Fibroblast of the aortic adventitia (primary cell): ENCODE measurements at regions not wholly inside any gene's neighbourhood (a gene's known extent, or its start where the extent isn't known, plus 50 kb on each side); places are given as distances from the start of the nearest gene placed in this dataset.

ENCODE experiments used
- DNase-seq: peaks from one replicate; pipeline ENCODE4 v3.0.0-alpha.2; 2010; ENCODE audit warnings: low read depth
- H3K4me3 ChIP-seq: 2 replicates; pipeline ENCODE4 v1.5.1; 2011; ENCODE audit warnings: low read depth, mild to moderate bottlenecking, control low read depth, low read length, moderate library complexity
- TF ChIP-seq, protein P1 (sequence below): IDR thresholded peaks from 2 replicates; pipeline ENCODE4 v1.5.1; 2011; ENCODE audit warnings: mild to moderate bottlenecking, low read length, control low read depth, inconsistent platforms; ENCODE audit not compliant: insufficient read depth

DNA sequence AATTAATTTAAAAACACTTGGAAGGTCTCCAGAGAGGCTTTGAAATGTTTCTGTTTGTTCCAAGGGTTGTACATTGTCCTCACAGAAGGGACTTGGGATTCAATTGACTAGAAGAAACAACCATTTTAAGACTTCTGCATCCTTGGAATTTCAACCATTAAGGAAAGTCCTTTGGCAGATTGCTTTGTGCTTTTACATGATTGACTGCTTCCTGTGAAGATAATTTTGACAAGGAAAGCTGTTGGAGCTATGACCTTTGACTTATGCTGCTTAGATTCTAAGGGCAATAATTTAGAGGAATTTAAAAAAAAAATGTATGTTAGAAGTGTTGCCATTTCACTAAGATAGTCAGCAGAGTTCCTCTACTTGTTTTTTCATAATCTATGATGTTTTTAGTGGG lies 483.9 kb upstream of the TBL1XR1 start:
- TF ChIP-seq, protein P1, sequence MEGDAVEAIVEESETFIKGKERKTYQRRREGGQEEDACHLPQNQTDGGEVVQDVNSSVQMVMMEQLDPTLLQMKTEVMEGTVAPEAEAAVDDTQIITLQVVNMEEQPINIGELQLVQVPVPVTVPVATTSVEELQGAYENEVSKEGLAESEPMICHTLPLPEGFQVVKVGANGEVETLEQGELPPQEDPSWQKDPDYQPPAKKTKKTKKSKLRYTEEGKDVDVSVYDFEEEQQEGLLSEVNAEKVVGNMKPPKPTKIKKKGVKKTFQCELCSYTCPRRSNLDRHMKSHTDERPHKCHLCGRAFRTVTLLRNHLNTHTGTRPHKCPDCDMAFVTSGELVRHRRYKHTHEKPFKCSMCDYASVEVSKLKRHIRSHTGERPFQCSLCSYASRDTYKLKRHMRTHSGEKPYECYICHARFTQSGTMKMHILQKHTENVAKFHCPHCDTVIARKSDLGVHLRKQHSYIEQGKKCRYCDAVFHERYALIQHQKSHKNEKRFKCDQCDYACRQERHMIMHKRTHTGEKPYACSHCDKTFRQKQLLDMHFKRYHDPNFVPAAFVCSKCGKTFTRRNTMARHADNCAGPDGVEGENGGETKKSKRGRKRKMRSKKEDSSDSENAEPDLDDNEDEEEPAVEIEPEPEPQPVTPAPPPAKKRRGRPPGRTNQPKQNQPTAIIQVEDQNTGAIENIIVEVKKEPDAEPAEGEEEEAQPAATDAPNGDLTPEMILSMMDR: no peak

DNA sequence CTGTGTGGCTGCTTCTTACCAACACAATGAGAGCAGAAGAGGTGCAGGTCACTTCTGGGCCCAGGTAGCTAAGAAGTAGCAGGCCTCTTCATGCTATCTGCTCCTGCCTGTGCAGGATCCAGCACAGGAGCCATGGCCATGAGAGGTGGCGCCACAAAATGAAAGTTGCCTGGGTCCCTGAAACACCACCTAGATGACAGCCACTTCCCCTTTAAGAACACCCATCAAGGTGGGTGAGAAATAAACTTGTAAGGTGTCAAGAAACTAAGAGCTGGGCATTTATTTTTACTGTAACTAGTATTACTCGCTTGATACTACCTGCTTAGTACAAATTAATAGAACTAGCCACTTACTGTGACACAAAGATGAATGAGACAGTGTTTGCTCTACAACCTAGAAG lies 484.6 kb upstream of the TBL1XR1 start:
- no peak for DNase-seq
- no peak overlapping the region for H3K4me3 ChIP-seq
- TF ChIP-seq, protein P1: no peak

More for the DNA sequence above, 483.9 kb upstream of the TBL1XR1 start:
- no peak overlapping the region for H3K4me3 ChIP-seq
- peak; percentile 37 for DNase-seq

DNA sequence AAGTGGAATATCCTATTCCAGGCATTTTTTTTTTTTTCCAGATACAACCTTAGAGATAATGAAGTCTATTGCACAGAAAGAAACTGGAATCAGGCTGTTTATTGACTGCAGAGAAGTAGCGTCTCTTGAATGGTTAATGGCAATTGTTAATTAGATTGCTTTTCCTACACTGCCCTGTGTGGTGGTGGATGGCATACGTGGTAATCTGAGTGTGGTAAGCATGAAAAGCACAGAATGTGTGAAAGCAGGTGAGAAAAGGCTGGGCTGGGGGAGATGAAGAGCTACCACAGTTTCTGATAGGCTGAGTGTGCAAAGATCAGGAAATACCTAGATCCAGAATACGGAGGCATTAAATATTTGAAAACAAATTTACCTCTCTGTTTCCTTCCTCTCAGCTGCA lies 486.3 kb upstream of the TBL1XR1 start:
- H3K4me3 ChIP-seq: no peak overlapping the region
- no peak for DNase-seq
- TF ChIP-seq, protein P1: no peak

DNA sequence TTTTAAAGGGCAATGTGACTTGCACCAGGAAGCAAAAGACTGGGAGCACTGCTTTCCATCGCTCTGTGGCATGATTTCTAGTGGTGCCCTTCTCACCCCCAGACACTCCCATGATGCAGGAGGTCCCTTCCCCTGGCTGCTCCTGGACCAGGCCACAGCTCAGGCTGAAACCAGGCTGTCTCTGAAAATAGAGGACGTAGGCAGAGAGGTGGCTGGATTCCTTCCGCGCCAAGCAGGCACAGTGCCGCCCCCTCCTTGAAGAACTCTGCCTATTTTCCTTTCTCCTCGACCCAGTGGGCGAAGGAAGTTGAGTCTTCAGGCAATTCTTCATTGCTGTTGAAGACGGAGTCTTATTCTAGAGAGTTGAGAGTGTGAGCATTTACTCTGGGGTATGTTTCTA lies 489.4 kb upstream of the TBL1XR1 start:
- no peak for DNase-seq
- TF ChIP-seq, protein P1: no peak
- H3K4me3 ChIP-seq: no peak overlapping the region

DNA sequence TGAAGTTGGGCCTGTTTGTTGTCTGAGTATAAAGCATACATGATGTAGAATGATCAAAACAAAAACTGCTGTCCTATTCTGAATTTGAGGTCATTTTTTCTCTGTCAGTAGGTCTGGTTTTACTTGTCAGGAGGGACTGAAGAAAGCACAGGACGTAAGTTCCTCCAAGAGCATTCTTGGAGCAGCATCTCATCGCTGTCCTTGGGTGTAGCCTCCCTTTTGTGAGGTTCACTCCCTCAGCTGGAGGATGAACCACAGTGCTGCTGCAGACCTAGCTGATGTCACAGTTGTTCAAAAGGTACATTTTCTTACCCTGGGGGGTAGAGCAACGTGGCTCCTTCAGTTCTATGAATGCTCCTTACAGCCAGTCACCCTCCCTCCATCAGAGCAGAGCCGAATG lies 490.0 kb upstream of the TBL1XR1 start:
- H3K4me3 ChIP-seq: no peak overlapping the region
- TF ChIP-seq, protein P1: no peak
- peak; percentile 21 for DNase-seq

DNA sequence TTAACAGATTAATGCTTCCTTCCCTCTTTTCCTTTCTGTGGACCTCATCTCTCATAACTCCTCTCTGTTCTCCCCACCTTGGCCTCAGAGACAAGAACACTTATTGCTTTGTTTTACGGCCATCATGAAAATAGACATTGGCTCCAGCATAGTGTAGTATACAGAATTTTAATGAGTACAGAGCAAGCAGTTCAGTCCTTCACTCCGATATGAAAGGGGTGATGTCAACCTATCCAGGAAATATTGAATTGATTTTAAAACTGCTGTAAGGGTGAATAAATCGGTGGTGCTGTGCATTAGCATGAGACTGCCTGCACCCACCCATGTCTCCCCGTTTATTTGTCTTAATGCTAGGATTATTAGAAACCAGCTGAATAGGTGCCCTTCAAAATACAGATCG lies 490.9 kb upstream of the TBL1XR1 start:
- TF ChIP-seq, protein P1: no peak
- no peak overlapping the region for H3K4me3 ChIP-seq
- no peak for DNase-seq

DNA sequence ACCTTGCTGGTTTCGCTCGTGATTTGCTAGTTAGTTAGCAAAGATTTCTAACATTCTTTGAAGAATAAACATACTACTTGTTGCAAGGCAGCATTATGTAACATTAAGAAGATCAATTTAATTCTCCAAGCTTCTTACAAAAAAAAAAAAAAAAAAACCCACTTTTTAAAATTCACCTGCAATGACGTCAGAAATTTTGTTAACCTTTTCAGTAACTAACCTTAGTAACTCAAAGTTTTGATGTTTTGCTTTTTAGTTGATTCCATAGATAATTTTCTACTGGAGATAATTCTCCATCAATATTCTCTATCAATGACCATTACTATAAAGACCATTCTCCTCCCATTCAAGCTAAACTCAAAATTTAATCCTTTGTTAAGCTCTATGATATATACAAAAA lies 491.8 kb upstream of the TBL1XR1 start:
- H3K4me3 ChIP-seq: no peak overlapping the region
- TF ChIP-seq, protein P1: no peak
- DNase-seq: no peak
